Testis (tissue), 2 donors: ENCODE measurements at regions not wholly inside any gene's neighbourhood (a gene's known extent, or its start where the extent isn't known, plus 50 kb on each side); places are given as distances from the start of the nearest gene placed in this dataset.
"Not testable (repeated sequence)": the region's sequence is repeated elsewhere in the genome, so short reads cannot be mapped to it uniquely, and the experiment has no call there.

Experiments used
- DNase-seq: peaks from one replicate; pipeline ENCODE4 v3.0.0-alpha.2; 2019
- H3K27ac ChIP-seq, 2 donors: fragments of 200-600 bp; sonication (generic); one replicate each; pipeline ENCODE4 v1.5.1; 2019
- H3K27me3 ChIP-seq: fragments of 200-600 bp; sonication (generic); one replicate; pipeline ENCODE4 v1.5.1; 2019
- H3K36me3 ChIP-seq: fragments of 200-600 bp; sonication (generic); one replicate; pipeline ENCODE4 v1.5.1; 2017; ENCODE audit warnings: low read depth; ENCODE audit errors: missing control alignments
- H3K4me1 ChIP-seq: fragments of 200-600 bp; sonication (generic); one replicate; pipeline ENCODE4 v1.5.1; 2019
- H3K4me3 ChIP-seq, 2 donors: fragments of 200-600 bp; sonication (generic); one replicate each; pipeline ENCODE4 v1.5.1; 2017 to 2019
- H3K9me3 ChIP-seq: fragments of 200-600 bp; sonication (generic); one replicate; pipeline ENCODE4 v1.5.1; 2017
- POLR2A ChIP-seq: fragments of 450-650 bp; IDR thresholded peaks from one replicate; pipeline ENCODE4 v1.6.1; 2017; ENCODE audit warnings: antibody characterized with exemption, mild to moderate bottlenecking, moderate library complexity
- WGBS, 2 donors: methylation state at CpG; one replicate each; pipeline ENCODE4 v1.1.5; 2018; 5-methylcytosine and 5-hydroxymethylcytosine counted together
- intact Hi-C: fragments of 100-400 bp; cut with DNase I; formaldehyde crosslinking; loops from one replicate; pipeline ENCODE4 v1.15.1; 2023; ENCODE audit warnings: low total_unique reads
- TF ChIP-seq, protein P1 (sequence below), 3 experiments: fragments of 450-650 bp in 2 of 3; fragments of 200-600 bp in 1 of 3; sonication (generic) in 1 of 3; IDR thresholded peaks; one replicate each; pipeline ENCODE4 v1.5.1; 2016 to 2019; ENCODE audit warnings: antibody characterized with exemption in 3 of 3, mild to moderate bottlenecking in 2 of 3, moderate library complexity in 1 of 3

DNA sequence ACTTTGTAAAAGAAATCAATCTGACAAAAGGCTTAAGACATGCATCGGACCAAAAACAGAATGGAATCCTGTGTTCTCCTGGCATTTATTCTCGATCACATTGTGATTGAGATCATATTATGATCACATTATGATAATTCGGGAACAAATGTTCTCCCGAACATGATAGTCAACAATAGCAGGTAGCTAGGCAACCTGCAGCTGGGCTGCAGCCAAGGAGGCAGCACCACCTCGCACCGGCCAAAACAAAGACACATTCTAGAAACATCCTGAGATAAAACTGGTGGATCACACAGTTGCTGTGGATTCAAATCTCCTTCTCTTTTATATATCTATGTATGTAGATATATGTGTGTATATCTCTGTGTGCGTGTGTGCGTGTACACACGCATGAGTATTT is 480.6 kb upstream of the CYLC2 start:
- Histone ChIP-seq H3K27me3 (no peaks in the 10 kb centered on the region), H3K27ac (no peak overlapping the region), H3K4me3 (no peak overlapping the region), H3K36me3 (no peaks in the 10 kb centered on the region), H3K9me3 (no peaks in the 10 kb centered on the region), H3K4me1 (no peaks in the 10 kb centered on the region)
- intact Hi-C loops, result no loop called here
- 64 to 65% methylated on average over 9 of the region's 9 CpGs for WGBS, 2 donors
- no peak for DNase-seq
- no peak for TF ChIP-seq POLR2A
- TF ChIP-seq, protein P1, sequence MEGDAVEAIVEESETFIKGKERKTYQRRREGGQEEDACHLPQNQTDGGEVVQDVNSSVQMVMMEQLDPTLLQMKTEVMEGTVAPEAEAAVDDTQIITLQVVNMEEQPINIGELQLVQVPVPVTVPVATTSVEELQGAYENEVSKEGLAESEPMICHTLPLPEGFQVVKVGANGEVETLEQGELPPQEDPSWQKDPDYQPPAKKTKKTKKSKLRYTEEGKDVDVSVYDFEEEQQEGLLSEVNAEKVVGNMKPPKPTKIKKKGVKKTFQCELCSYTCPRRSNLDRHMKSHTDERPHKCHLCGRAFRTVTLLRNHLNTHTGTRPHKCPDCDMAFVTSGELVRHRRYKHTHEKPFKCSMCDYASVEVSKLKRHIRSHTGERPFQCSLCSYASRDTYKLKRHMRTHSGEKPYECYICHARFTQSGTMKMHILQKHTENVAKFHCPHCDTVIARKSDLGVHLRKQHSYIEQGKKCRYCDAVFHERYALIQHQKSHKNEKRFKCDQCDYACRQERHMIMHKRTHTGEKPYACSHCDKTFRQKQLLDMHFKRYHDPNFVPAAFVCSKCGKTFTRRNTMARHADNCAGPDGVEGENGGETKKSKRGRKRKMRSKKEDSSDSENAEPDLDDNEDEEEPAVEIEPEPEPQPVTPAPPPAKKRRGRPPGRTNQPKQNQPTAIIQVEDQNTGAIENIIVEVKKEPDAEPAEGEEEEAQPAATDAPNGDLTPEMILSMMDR (IDR thresholded peaks at IDR 0.05), result no peak

DNA sequence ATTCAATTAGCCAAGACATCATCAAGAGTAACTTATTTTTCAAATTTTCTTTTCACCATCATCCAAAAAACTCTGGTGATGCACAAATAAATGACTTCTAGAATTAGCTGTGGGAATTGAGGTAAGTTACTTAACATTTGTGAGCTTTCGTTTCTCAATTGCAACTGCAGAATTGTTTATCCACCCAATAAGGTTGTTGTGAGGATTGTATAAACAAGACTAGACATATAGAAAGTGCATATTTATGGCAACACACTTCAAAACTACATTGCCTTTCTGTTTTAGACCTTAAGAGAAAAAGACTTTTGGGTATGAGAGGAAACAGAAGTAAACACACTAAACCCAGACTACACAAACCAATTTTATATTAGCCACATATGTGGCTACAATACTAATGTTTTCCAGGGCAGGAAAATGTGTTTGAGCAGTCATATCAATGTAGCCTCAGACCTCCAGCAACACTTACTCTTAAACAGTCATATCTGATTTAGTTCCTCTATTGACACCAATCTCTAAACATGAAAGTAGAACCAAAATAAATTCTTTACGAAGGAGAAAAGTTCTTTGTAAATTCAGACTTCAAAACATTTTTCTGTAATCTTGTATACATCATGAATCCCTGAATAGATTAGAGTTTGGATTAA is 488.0 kb upstream of the CYLC2 start:
- intact Hi-C loops, result no loop called here
- 76 to 82% methylated on average over 2 of the region's 2 CpGs for WGBS, 2 donors
- Histone ChIP-seq H3K27me3 (no peaks in the 10 kb centered on the region), H3K27ac (no peak overlapping the region), H3K9me3 (no peaks in the 10 kb centered on the region), H3K36me3 (no peaks in the 10 kb centered on the region), H3K4me3 (no peak overlapping the region), H3K4me1 (no peaks in the 10 kb centered on the region)
- TF ChIP-seq, protein P1 (IDR thresholded peaks at IDR 0.05), result no peak
- no peak for TF ChIP-seq POLR2A
- DNase-seq, result no peak

DNA sequence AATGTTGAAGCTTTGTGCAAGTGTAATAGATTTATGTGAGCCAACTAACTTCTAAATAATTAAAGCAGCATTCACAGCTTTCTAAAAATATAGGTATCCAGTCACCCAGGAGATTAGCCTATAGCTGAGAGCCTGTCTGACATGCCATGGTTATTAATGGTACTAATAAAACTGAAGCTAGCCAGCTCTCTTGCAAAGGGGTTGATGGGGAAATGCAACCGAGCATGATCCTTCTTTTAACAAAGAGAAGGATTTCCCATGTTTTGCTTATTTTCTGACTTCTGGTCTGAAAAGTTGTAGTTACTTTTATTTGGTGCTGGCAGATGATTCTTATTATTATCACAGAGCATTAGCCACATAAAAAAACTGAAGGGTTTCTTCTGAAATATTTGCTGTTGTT is 488.7 kb upstream of the CYLC2 start:
- Histone ChIP-seq H3K36me3 (no peaks in the 10 kb centered on the region), H3K27me3 (no peaks in the 10 kb centered on the region), H3K4me3 (no peak overlapping the region), H3K4me1 (no peaks in the 10 kb centered on the region), H3K27ac (no peak overlapping the region), H3K9me3 (no peaks in the 10 kb centered on the region)
- 42 to 50% methylated on average over 1 of the region's 1 CpG for WGBS, 2 donors
- no peak for TF ChIP-seq POLR2A
- TF ChIP-seq, protein P1 (IDR thresholded peaks at IDR 0.05), result no peak
- DNase-seq, result no peak
- intact Hi-C loops, result no loop called here

DNA sequence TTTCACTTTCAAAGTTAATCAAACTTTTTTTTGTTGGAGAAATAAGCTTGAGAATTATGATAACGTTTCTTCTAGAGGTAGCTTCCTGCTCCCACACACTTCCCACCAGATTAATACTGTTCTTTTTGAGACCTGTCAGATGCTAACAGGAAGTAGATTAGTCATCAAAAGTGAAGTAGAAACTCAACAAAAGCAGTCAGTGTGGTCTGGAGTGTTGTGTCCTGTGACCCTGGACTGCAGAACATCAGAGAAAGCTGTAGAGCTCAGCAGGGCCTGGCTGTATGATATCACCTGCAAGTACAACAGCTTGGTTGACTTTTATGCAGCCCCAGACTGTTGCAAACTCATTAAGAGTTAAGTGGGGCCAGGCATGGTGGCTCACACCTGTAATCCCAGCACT is 495.7 kb upstream of the CYLC2 start:
- no peaks in the 10 kb centered on the region for H3K4me1 ChIP-seq
- DNase-seq, result no peak
- no peaks in the 10 kb centered on the region for H3K36me3 ChIP-seq
- H3K4me3 ChIP-seq, result no peak overlapping the region
- no peaks in the 10 kb centered on the region for H3K9me3 ChIP-seq
- no peak overlapping the region for H3K27ac ChIP-seq
- 31% methylated on average over 1 of the region's 1 CpG for WGBS, 2 donors
- H3K27me3 ChIP-seq, result no peaks in the 10 kb centered on the region
- intact Hi-C loops, result no loop called here
- TF ChIP-seq POLR2A, result no peak
- TF ChIP-seq, protein P1 (IDR thresholded peaks at IDR 0.05), result no peak

DNA sequence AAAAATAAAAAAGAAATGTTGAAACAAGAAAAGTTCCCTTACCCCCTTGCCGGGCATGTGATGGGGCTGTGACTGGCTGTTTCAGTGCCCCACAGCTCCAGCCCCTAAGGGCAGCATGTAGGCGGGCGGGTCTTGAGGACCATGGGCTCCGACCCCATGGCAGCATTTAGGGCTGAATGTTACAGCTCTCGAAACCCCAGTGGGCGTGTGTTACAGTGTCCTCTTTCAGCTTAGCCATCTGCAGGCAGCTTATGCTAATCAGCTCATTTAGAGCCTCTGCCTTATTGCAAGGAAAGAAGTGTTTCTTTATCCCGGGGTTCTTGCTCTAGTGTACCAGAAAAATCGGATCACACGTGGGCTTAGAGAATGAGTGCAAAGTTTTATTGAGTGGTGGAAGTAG is 497.4 kb upstream of the CYLC2 start:
- no peaks in the 10 kb centered on the region for H3K4me1 ChIP-seq
- TF ChIP-seq, protein P1 (IDR thresholded peaks at IDR 0.05), result no peak
- no peak for TF ChIP-seq POLR2A
- WGBS, 2 donors, result 90 to 91% methylated on average over 9 of the region's 9 CpGs
- no peaks in the 10 kb centered on the region for H3K36me3 ChIP-seq
- no peak overlapping the region for H3K27ac ChIP-seq
- DNase-seq, result no peak
- intact Hi-C loops, result no loop called here
- H3K9me3 ChIP-seq, result no peaks in the 10 kb centered on the region
- no peak overlapping the region for H3K4me3 ChIP-seq
- no peaks in the 10 kb centered on the region for H3K27me3 ChIP-seq

DNA sequence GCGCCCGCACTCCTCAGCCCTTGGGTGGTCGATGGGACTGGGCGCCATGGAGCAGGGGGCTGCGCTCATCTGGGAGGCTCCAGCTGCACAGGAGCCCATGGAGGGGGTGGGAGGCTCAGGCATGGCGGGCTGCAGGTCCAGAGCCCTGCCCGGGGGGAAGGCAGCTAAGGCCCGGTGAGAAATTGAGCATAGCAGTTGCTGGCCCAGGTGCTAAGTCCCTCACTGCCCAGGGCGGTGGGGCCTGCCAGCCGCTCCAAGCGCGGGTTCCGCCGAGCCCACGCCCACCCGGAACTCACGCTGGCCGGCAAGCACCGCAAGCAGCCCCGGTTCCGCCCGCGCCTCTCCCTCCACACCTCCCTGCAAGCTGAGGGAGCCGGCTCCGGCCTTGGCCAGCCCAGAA is 508.2 kb upstream of the CYLC2 start:
- H3K9me3 ChIP-seq, H3K4me1 ChIP-seq, H3K27ac ChIP-seq, H3K27me3 ChIP-seq, H3K36me3 ChIP-seq, DNase-seq, intact Hi-C loops: not testable (repeated sequence)
- WGBS, 2 donors, result 71 to 73% methylated on average over 6 to 14 of the region's 25 CpGs
- H3K4me3 ChIP-seq, result peak overlapping the region; percentile 15 to 42
